ENCODE measurements at regions not wholly inside any gene's neighbourhood (a gene's known extent, or its start where the extent isn't known, plus 50 kb on each side); places are given as distances from the start of the nearest gene placed in this dataset.
"Not testable (repeated sequence)": the region's sequence is repeated elsewhere in the genome, so short reads cannot be mapped to it uniquely, and the experiment has no call there.

DNA sequence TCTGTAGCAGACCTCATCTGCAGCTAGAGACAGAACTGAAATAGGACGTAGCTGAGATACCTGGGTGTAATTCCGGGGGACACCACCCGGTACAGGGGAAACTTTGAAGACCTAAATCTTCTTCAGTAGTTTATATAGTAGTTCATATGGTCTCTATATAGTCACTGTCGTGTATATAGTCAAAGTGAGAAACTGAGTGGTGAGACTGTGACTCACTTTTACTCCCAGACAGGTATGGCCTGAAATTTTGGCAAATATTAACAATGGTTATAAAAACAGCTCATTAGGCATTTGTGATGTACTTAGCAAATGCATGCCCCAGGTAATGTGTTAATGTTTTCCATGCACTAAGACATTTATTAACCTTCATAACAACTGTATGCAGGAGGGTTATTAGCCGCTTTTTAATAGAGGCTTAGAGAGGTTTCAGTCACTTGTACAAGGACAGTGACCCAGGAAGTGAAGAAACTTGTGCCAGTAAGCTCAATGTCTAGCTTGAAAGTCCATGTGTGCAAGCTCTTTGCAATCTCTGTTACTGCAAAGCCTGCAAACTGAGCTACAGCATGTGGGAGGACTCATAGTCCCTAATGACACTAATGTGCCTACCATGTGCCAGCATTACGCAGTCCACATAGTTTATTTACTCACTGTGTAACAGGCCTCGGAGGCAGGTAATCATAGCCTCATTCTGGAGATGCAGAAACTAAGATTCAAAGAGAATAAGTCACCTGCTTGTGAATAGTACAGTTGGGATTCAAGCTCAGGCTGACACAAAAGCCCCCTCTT is 165.4 kb upstream of the CHD6 start:
- no peak for DNase-seq

DNA sequence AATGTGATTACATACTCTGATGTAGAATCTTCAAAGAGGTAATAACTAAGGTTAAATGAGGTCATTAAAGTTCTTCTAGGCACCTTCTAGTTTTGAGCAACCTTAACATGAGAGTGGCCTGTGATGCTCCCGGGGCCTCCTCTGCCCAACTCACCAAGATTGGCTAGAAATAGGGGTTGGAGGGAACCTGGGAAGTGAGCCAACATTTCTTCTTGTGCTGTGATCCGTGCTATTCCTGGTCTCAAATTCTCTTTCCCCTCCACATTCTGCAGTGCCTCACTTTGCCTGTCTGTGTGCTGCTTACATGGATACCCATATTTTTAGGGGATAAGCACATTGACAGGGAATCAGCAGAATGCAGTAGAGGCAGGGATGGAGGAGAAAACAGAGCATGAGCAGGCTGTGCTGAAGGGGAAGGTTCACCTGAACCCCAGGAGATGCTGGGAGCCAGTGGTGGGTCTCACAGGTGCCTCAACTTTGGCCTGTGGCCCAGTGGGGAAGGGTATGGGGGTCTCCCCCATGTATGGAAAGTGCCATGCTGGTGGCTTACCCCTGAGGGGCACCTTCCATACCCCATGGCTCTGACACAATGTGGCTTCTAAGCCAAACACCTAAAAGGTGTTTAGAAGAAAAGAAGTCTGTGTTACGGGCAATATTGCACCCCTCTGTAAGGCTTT is 164.7 kb upstream of the CHD6 start:
- no peak for DNase-seq

DNA sequence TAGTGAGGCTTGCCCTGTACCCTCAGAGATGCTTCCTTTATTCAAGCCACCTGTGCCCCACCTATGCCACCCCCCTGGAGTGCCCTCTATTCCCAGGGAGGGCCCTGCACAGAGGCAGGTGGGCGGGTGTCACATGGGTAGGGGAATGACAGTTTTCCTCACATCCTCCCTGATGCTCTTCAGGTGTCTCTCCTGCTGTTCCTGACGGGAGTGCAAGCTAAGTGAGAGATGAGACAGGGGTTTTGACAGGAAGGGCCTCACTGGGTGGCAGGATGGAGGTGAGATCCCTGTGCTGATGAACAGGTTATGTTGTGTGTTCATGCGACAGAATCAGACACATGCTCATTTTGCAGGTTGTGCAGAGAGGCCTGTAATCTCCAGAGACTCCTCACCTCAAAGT is 164.1 kb upstream of the CHD6 start:
- DNase-seq, result no peak

DNA sequence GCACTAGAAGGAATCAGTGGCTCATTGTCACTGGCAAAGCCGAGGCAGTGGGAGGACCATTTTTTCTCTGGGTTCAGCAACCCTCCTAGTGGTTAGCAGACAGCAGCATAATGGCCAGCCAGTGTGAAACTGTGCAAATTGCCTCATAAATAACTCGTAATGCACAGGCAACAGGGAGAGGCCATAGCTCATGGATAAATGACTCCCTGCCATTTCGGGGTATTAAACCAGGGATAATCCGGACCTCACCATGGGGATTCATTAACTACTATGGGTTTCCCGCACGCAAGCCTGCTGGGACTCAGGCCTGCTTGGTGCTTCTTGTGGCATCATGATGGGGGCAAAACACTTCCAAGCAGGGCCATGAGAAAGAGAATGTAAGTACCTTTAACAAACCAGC is 158.2 kb upstream of the CHD6 start:
- no peak for DNase-seq

DNA sequence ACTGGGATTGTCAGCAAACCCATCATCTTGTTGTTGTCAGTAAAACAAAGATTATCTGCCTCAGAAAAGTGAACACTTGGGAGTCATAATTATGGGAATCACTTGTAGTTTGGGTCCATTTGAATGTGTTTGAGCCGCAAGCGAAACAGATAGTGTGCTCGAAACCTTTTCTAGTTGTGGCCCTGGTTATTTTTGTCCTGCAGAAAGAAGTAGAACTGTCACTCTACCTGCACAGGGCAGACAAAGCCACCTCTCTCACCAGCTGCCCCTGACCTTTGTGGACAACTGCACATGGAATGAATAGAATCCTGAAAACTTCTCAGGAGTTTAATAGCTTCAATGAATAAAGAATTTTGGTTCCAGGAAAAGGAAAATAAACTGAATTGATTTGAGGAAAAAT is 156.1 kb upstream of the CHD6 start:
- DNase-seq, result no peak

DNA sequence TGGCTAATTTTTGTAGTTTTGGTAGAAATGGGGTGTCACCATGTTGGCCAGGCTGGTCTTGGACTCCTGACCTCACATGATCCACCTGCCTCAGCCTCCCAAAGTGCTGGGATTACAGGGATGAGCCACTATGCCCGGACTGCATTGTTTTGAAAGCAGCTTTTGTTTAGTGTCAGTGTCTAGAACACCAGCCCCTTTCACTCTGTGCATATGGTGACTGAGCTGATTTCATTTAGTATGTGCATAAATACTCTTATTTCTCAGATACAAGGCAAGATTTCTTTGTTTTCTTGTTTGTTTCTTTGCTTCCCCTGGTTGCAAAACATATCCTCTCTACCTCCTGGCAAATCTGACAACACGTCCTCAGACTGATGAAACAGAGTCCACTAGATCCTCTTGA is 152.8 kb upstream of the CHD6 start:
- DNase-seq, result no peak

DNA sequence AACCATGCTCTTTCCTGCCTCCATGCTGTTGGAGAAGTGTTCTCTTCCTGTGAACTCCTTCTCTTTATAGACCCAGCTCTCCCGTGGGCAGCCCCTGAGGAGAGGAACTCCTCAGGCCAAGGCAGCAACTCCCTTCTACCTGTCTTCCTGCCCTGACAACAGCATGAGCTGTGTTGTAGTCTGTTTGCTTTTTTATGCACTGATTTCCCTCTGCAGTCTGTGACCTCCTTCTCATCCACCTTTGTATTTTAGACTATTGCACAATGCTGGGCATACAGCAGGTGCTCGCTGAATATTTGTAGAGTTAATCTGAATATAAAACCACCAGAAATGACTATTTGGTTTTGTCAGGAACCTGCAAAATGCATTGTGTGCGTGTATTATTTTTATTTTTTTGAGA is 152.2 kb upstream of the CHD6 start:
- no peak for DNase-seq

DNA sequence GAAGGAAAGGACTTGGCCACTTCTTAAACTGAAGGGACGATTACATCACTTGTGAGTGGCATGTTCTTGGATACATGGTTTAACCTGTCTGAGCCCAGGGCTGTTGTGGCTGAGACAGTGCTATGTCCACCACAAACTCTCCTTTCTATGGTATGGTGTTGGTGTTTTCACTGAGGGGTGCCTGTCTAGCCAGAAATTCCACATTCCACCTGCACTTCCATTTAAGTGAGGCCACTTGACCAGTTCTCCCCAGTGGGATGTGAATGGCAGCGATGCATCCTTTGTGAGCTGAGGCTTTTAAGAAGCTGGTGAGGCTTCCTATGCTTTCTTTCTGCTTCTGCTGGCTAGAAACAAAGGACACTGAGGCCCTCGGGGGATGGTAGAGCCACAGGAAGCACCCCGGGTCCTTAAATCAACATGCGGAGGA is 151.4 kb upstream of the CHD6 start:
- no peak for DNase-seq

DNA sequence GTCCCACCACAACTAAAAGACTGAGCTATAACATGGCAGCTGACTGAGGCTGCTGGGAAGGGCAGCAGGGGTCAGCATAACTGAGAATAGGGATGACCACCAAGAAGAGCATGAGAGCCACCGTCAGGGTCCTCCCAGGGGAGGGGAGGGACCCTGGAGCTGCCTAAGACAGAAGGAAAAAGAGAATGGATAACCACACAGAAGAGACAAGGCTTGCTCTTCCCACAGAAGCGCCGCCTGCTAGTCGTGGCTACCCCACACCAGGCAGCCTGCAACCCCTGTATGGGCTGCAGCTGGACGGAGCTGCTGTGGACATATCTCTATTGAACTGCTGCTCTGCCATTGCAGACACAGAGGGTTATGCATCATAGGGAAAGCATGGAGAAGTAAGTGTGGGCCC is 132.0 kb upstream of the CHD6 start:
- no peak for DNase-seq

DNA sequence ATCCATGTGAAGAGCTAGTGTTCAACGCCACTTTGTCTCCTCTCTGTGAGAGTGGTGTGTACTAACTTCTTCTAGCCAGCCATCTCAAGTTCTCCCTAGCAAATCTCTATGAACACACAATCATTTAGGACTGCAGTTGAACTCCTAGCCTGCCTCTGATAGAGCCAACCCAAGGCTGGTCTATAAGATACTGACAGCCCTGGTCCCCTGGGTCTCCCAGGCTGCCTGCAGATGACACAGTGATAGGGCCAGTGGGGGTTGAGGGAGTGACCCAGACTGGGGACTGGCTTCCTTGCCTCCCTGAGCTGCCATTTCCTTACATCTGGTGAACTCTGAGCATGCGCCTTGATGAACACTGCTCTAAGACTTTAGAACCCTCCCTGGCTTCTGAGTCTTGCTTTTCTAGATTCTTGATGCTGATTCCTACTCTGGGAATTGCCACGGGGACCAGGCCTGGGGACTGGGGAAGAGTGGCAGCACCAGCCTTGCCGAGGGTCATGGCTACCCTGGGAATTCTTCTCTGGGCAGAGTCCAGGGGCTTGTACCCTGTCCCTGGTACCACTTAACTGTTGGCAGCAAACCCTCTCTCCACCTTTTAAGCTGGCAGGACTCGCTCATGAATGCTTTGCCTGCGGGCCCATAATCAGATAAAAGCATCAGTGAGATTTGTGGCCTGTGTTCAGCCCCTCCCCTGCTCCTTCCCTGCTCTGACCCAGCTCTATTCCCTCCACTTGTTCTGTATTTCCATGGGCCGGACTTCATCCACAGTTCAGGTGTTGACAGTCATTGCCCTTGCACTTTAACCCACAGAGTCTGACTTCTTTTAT is 130.8 kb upstream of the CHD6 start:
- DNase-seq, result no peak

DNA sequence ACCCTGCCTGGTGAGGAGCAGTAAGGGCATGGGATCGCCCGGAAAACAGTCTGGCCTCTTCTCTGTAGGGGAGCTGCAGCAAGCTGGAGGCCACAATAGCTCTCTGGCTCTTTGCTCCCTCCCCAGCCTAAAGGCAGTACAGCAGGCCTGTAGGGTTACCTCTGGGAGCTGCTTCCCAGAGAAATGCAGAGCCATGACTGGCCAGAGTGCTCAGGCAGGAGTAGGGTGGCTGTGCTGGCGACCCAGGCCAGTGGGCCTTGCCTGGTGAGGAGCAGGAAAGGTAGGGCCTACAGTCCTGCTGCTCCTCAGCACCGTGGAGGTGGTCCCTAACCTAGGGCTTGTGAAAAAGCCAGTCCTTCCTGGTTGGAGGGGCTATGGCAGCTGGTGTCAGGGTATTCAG is 129.9 kb upstream of the CHD6 start:
- DNase-seq, result no peak

DNA sequence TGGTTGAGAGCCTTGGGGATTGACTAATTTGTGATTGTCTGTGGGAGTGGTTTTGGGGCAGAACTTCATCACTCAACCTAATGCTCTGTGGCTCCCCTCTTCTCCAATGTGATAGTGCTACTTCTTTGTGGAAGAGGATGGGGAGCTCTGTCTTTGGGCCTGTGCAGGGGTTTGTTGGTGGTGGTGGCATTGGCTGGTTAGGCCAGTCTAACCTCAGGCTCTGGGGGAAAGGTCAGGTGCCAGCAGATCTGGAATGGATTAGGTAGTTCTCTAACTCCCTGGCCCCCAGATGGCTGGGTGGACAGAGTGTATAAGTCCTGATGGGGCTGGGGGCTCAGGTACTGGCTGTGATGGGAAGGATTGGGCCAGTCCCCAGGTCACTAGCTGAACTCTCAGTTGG is 129.0 kb upstream of the CHD6 start:
- no peak for DNase-seq

DNA sequence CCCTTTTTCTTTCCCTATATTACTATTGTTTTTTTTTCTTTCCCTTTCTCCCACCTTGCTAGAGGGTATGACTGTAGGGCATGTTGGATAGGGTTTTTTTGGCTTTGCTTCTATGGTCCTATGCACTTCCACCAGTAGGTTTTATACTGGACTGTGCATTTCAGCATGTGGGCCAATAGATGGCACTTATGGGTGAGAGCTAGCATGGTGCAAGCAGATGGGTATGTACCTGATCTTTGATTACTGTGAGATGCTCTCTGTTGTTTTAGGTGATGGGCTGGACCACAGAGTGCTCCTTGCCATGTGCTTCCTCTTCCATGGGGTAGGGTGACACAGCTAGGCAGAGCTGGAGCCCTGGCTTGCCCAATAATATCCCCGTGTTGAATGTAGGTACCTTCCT is 128.5 kb upstream of the CHD6 start:
- DNase-seq, result no peak

DNA sequence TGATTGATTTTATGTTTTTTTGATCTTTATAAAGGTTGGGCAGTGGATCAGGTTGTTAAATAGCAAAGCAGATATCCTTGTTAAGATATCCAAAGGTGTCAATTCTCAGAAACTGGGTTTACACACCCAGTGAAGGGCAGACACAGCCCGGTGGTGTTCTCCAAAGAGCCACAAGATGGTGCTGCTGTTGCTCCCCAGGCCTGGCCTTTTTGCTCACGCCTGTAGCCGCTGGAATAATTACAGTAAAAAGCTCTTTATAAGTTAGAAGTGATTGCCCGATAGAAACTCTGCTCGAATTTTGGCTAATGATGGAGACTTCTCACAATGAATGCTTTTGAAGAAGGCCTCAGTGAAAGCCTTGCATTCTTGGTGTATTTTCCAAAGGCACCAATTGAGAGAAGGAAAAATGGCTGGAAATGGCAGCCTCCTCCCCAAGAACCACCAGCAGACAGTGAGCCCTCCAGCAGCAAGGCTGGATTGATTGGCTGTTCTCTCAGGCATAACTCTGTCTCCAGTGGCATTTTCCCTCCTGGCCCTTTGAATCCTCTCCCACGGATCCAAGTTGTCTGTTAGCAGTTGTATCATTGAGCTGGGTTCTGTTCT is 120.5 kb upstream of the CHD6 start:
- peak in 1 of 4 experiments; percentile 1 for DNase-seq

DNA sequence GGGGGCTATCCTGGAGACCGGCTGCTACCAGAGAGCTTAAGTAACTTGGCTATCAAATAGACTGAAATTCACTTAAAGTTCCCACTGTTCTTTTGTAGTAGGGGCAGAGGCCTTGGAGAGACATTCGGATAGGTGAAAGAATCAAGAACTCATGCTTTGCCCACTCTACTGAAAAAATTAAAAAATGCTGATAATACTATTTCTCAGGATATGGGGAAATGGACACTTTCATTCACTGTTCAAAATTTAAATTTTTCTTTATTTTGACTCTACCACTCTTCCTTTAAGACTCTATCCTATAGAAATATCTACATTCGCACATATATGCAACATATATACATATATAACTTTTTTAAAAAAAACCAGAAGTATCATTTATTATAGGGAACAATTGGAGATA is 117.8 kb upstream of the CHD6 start:
- no peak for DNase-seq

DNA sequence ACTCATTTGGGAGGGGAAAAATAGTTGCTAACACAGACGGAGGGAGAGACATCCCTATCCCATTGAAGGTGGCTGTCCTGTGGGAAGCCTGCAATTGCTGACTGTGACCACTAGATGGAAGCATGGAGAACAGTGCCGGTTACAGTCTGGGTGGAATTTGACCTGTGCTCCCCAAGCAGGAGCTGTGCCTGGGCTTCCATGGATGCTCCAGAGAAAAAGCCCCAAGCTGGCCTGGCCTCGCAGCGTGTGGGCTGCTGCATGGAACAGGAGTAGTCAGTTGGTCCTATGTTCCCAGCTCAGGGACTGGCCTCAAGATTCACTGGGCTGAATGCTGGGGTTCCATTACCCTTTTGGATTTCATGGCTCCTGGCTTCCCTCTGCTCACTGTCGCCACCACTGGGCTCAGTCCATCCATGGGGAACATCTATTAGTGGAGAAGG is 116.3 kb upstream of the CHD6 start:
- DNase-seq, result no peak

DNA sequence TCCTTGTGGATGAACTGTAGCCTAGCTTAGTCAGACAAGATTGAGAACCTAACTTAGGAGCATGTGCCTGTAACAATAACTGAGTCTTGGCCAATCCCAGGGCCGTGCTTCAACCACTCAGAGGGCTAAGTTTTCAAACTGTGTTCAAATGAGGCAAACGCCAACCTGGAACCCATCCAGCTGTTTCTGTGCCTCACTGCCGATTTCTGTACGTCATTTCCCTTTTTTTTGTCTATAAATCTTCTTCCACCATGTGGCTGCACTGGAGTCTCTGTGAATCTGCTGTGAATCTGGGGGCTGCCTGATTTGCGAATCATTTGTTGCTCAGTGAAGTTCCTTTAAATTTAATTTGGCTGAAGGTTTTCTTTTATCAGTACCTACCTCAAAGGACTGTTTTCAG is 115.0 kb upstream of the CHD6 start:
- DNase-seq, result no peak

DNA sequence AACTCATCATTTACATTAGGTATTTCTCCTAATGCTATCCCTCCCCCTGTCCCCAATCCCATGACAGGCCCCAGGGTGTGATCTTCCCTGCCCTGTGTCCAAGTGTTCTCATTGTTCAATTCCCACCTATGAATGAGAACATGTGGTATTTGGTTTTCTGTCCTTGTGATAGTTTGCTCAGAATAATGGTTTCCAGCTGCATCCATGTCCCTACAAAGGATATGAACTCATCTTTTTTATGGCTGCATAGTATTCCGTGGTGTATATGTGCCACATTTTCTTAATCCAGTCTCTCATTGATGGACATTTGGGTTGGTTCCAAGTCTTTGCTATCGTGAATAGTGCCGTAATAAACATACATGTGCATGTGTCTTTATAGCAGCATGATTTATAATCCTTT is 113.0 kb upstream of the CHD6 start:
- DNase-seq, result not testable (repeated sequence)

DNA sequence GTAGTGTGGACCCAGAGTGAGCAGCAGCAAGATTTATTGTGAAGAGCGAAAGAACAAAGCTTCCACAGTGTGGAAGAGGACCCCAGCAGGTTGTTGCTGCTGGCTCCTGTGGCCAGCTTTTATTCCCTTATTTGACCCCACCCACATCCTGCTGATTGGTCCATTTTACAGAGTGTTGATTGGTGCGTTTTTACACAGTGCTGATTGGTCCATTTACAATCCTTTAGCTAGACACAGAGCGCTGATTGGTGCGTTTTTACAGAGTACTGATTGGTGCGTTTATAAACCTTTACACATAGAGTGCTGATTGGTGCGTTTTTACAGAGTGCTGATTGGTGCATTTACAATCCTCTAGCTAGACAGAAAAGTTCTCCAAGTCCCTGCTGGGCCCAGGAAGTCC is 109.5 kb upstream of the CHD6 start:
- DNase-seq, result not testable (repeated sequence)

DNA sequence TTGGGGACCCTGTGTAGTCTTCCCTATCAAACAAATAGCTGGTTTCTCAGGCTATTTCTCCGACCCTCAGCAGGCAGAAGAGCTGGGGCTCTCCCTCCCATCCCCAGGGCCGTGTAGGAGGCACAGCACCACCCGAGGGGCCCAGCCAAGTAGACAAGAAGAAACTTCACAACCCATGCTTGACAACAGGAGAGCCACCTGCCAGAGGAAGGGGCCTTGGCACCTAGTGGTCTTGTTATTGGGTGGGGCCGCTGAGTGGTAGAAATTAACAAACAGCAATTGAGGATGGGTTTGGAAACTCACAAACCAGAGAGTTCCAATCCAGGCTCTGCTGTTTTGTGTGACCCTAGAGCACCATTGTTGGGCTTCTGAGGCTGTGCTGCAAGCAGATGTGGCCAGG is 108.5 kb upstream of the CHD6 start:
- DNase-seq, result no peak

DNA sequence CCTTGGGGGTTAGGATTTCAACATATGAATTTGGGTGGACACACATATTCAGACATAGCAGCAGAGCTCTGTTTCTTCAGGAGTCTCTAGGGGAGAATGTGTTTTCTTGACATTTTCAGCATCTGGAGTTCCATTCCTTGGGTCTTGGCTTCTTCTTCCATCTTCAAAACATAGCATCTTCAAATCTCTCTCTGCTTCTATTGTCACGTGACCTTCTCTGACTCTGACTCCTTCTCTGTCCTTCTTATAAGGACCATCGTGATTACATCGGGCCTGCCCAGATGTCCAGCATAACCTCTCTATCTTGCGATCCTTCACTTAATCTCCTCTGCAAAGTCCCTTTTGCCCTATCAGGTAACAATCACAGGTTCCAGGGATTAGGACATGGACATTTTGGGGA is 101.0 kb upstream of the CHD6 start:
- no peak for DNase-seq

DNA sequence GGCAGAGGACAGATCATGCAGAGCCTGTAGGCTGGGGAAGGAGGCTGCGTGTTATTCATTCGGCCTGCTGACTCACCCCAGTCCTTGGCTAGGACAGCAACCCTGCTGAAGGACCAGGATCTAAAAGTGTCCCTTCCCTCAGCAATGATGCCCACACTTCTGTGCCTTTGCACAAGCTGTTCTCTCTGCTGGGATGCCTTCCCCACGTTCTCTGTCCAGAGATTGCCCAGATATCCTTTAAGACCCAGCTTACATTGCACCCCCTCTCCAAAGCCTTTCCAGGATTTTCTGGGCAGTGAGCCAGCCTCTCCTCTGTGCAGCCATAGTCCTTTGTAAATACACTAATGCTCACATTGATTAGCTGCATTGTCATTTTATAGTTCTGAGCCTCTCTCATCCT is 99.3 kb upstream of the CHD6 start:
- DNase-seq, result no peak

DNA sequence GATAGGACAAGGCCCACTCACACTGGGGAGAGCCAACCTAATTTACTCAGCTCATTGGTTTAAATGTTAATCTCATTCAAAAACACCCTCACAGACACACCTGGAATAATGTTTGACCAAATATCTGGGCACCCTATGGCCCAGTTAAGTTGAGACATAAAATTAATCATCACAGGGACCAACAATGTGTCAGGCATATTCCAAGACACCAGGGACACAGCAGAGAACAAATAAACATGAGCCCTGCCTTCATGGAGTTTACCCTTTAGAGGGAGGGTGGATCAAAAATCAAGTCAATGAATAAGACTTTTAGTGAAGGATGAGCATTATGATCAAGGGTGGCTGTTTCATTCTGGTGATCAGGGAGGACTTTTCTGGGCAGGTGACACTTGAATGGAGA is 98.7 kb upstream of the CHD6 start:
- DNase-seq, result no peak

Measured in activated naive CD4-positive, alpha-beta T cell (primary cell).